Peyer's patch (tissue), 4 donors: ENCODE measurements at regions not wholly inside any gene's neighbourhood (a gene's known extent, or its start where the extent isn't known, plus 50 kb on each side); places are given as distances from the start of the nearest gene placed in this dataset.

Experiments
- CTCF ChIP-seq, 6 experiments: fragments of 450-650 bp in 4 of 6; fragments of 200-600 bp in 2 of 6; sonication (generic) in 1 of 6; IDR thresholded peaks; one replicate each; pipeline ENCODE4 v1.5.1; 2017 to 2019; ENCODE audit warnings: antibody characterized with exemption in 6 of 6, mild to moderate bottlenecking in 3 of 6, moderate library complexity in 1 of 6
- POLR2A ChIP-seq, 2 donors: fragments of 450-650 bp; IDR thresholded peaks; one replicate each; pipeline ENCODE4 v1.5.1; 2017; ENCODE audit warnings: antibody characterized with exemption in 2 of 2, mild to moderate bottlenecking in 2 of 2, moderate library complexity in 2 of 2

GRCh38 chr16:14335297-14335696 lies 264.2 kb downstream of the MRTFB start:
- TF ChIP-seq POLR2A (IDR thresholded peaks at IDR 0.05): no peak
- TF ChIP-seq CTCF (IDR thresholded peaks at IDR 0.05): no peak
